SK-N-SH (cell line): ENCODE measurements at regions not wholly inside any gene's neighbourhood (a gene's known extent, or its start where the extent isn't known, plus 50 kb on each side); places are given as distances from the start of the nearest gene placed in this dataset.

Source experiments
- CTCF ChIA-PET: fragments of 300-600, 350-600 bp; formaldehyde crosslinking; extraction: SDS; loops from one replicate; lab custom pipeline; 2021; lab: Yijun Ruan, JAX
- POLR2A ChIA-PET: fragments of 350-600 bp; sonication (Branson Sonifier 250); formaldehyde crosslinking; extraction: SDS; loops from one replicate; lab custom pipeline; 2020; ENCODE audit warnings: antibody characterized with exemption, inconsistent platforms; lab: Yijun Ruan, JAX
- DNase-seq: peaks from one replicate; pipeline ENCODE4 v3.0.0; 2012
- H2AFZ ChIP-seq: fragments of 200-600 bp; sonication (generic); 2 replicates; pipeline ENCODE4 v1.8.1; 2016; ENCODE audit warnings: antibody characterized with exemption, mild to moderate bottlenecking, low read depth
- H3F3A ChIP-seq: fragments of 200-600 bp; sonication (generic); replicated peaks from 2 replicates; pipeline ENCODE3; 2016; ENCODE audit warnings: antibody characterized with exemption, mild to moderate bottlenecking; ENCODE audit not compliant: insufficient read depth
- H3K27ac ChIP-seq, 2 experiments: fragments of 200-500 bp in 1 of 2; fragments of 200-600 bp in 1 of 2; sonication (Bioruptor generic) in 1 of 2; sonication (generic), shearing (Covaris generic) in 1 of 2; 2 replicates each; pipeline versions ENCODE4 v1.5.1 to v1.6.1; 2014 to 2016; ENCODE audit warnings: low read depth in 2 of 2, inconsistent platforms in 1 of 2, low read length in 1 of 2, mild to moderate bottlenecking in 1 of 2, mixed read lengths in 1 of 2
- H3K27me3 ChIP-seq: fragments of 200-600 bp; sonication (generic), shearing (Covaris generic); 2 replicates; pipeline ENCODE4 v1.6.1; 2016; ENCODE audit warnings: mixed run types; ENCODE audit not compliant: insufficient read depth
- H3K36me3 ChIP-seq, 2 experiments: fragments of 200-500 bp in 1 of 2; fragments of 200-600 bp in 1 of 2; sonication (Bioruptor generic) in 1 of 2; sonication (generic) in 1 of 2; replicated peaks in 1 of 2; 2 replicates each; pipeline versions ENCODE3 to v1.5.1; 2014 to 2016; ENCODE audit warnings: low read length in 1 of 2, mild to moderate bottlenecking in 1 of 2; ENCODE audit not compliant: insufficient read depth in 2 of 2, control insufficient read depth in 1 of 2
- H3K4me1 ChIP-seq, 2 experiments: fragments of 200-500 bp in 1 of 2; fragments of 200-600 bp in 1 of 2; sonication (Bioruptor generic) in 1 of 2; sonication (generic), shearing (Covaris generic) in 1 of 2; 2 replicates each; pipeline versions ENCODE4 v1.5.1 to v1.6.1; 2014 to 2016; ENCODE audit warnings: low read depth in 1 of 2, low read length in 1 of 2, mixed run types in 1 of 2; ENCODE audit not compliant: insufficient read depth in 2 of 2, control insufficient read depth in 1 of 2
- H3K4me2 ChIP-seq: fragments of 200-600 bp; sonication (generic), shearing (Covaris generic); 2 replicates; pipeline ENCODE4 v1.6.1; 2017; ENCODE audit warnings: mixed run types
- H3K4me3 ChIP-seq, 2 experiments: fragments of 200-500 bp in 1 of 2; fragments of 200-600 bp in 1 of 2; sonication (Bioruptor generic) in 1 of 2; sonication (generic), shearing (Covaris generic) in 1 of 2; 2 replicates each; pipeline versions ENCODE4 v1.5.1 to v1.8.1; 2014 to 2016; ENCODE audit warnings: low read depth in 2 of 2, inconsistent platforms in 1 of 2, low read length in 1 of 2, mild to moderate bottlenecking in 1 of 2, mixed read lengths in 1 of 2, moderate library complexity in 1 of 2
- H3K79me2 ChIP-seq: fragments of 200-600 bp; sonication (generic); 2 replicates; pipeline ENCODE4 v1.8.1; 2017; ENCODE audit warnings: mild to moderate bottlenecking; ENCODE audit not compliant: insufficient read depth
- H3K9ac ChIP-seq: fragments of 200-600 bp; sonication (generic); 2 replicates; pipeline ENCODE4 v1.6.1; 2017; ENCODE audit warnings: mixed run types
- H3K9me2 ChIP-seq: fragments of 200-600 bp; sonication (generic); 2 replicates; pipeline ENCODE4 v1.6.1; 2017; ENCODE audit warnings: mixed run types
- H3K9me3 ChIP-seq: fragments of 200-600 bp; sonication (generic); 2 replicates; pipeline ENCODE4 v1.6.1; 2017; ENCODE audit warnings: mixed run types, mild to moderate bottlenecking, moderate library complexity
- H4K20me1 ChIP-seq: fragments of 200-600 bp; sonication (generic); 2 replicates; pipeline ENCODE4 v1.6.1; 2017; ENCODE audit warnings: mild to moderate bottlenecking, mixed run types; ENCODE audit not compliant: insufficient read depth
- CHD2 ChIP-seq: fragments of 150-350 bp; IDR thresholded peaks from 2 replicates; pipeline ENCODE4 v1.6.1; 2018; ENCODE audit warnings: low read length; ENCODE audit not compliant: partially characterized antibody
- EP300 ChIP-seq, 2 experiments: IDR thresholded peaks; 2 replicates each; pipeline versions ENCODE4 v1.4.0 to v1.6.1; 2012; ENCODE audit warnings: borderline replicate concordance in 1 of 2, low read depth in 1 of 2, low read length in 1 of 2
- EZH2phosphoT487 ChIP-seq: fragments of 200-600 bp; sonication (generic); IDR thresholded peaks from 2 replicates; pipeline ENCODE4 v1.6.1; 2017; ENCODE audit warnings: low read depth, mixed run types, mild to moderate bottlenecking, antibody characterized with exemption, moderate library complexity, borderline replicate concordance
- FOSL2 ChIP-seq: IDR thresholded peaks from 2 replicates; pipeline ENCODE4 v1.4.0; 2012; ENCODE audit warnings: low read depth, mild to moderate bottlenecking, moderate library complexity, borderline replicate concordance
- FOXJ3 ChIP-seq: sonication (generic); formaldehyde crosslinking; IDR thresholded peaks from 2 replicates; pipeline ENCODE4 v1.5.1; 2020; ENCODE audit warnings: mild to moderate bottlenecking, missing genetic modification reagents
- IRF3 ChIP-seq: fragments of 150-350 bp; IDR thresholded peaks from 2 replicates; pipeline ENCODE4 v1.6.1; 2016; ENCODE audit warnings: mild to moderate bottlenecking, low read depth, low read length
- MEF2A ChIP-seq: IDR thresholded peaks from 2 replicates; pipeline ENCODE4 v1.4.0; 2012; ENCODE audit warnings: low read depth, borderline replicate concordance
- NRF1 ChIP-seq: IDR thresholded peaks from 2 replicates; pipeline ENCODE4 v1.6.1; 2012; ENCODE audit warnings: low read depth, mild to moderate bottlenecking, low read length
- POLR2AphosphoS5 ChIP-seq: IDR thresholded peaks from 2 replicates; pipeline ENCODE4 v1.6.1; 2012; ENCODE audit warnings: low read depth, low read length
- RAD21 ChIP-seq: IDR thresholded peaks from 2 replicates; pipeline ENCODE4 v1.6.1; 2012; ENCODE audit warnings: mild to moderate bottlenecking, low read length
- RCOR1 ChIP-seq: fragments of 150-350 bp; IDR thresholded peaks from 2 replicates; pipeline ENCODE4 v1.6.1; 2017; ENCODE audit warnings: antibody characterized with exemption, low read length
- RXRA ChIP-seq: IDR thresholded peaks from 2 replicates; pipeline ENCODE4 v1.4.0; 2012; ENCODE audit warnings: low read depth, mild to moderate bottlenecking, borderline replicate concordance
- TCF12 ChIP-seq: IDR thresholded peaks from 2 replicates; pipeline ENCODE4 v1.4.0; 2012
- USF1 ChIP-seq: IDR thresholded peaks from 2 replicates; pipeline ENCODE4 v1.4.0; 2012; ENCODE audit warnings: low read depth, borderline replicate concordance
- YY1 ChIP-seq: IDR thresholded peaks from 2 replicates; pipeline ENCODE4 v1.4.0; 2012; ENCODE audit warnings: low read depth, mild to moderate bottlenecking
- WGBS: methylation state at CpG from one replicate; pipeline ENCODE4 v1.1.6; 2017; ENCODE audit warnings: low lambda C conversion rate; 5-methylcytosine and 5-hydroxymethylcytosine counted together
- TF ChIP-seq, protein P1 (sequence below): IDR thresholded peaks from 2 replicates; pipeline ENCODE4 v1.4.0; 2012; ENCODE audit warnings: low read depth

- Histone ChIP-seq H3K79me2 (no peaks in the 10 kb centered on the region), H3K36me3 (no peaks in the 10 kb centered on the region), H3K4me3 (no peak overlapping the region)
- TF ChIP-seq YY1, result no peak
- TF ChIP-seq CHD2, result no peak
- no peak for TF ChIP-seq RCOR1
- no peak for TF ChIP-seq RAD21
- no peak for TF ChIP-seq USF1
- TF ChIP-seq NRF1, result no peak
- TF ChIP-seq EZH2phosphoT487, result no peak
- TF ChIP-seq IRF3, result no peak
- TF ChIP-seq, all 33 proteins: peak for 0
- H3K27ac ChIP-seq, result no peak overlapping the region
- H3K4me2 ChIP-seq, result no peak overlapping the region
- ChIA-PET POLR2A (no interaction called here), CTCF (interaction anchor here (1.0 kb wide), 1 partner anchor 10 kb away, joined by 4 read pairs; no protein-coding TSS in a partner anchor)
- H3K27me3 ChIP-seq, result no peaks in the 10 kb centered on the region; the same call in 1 of the 2 replicates
- H3K9me2 ChIP-seq, result no peaks in the 10 kb centered on the region
- H2AFZ ChIP-seq, result no peak overlapping the region
- H3K9me3 ChIP-seq, result no peaks in the 10 kb centered on the region
- H3F3A ChIP-seq, result peaks cover 6% of the 10 kb centered on the region
- no peaks in the 10 kb centered on the region for H3K4me1 ChIP-seq
- 52% methylated on average over 1 of the region's 1 CpG for WGBS
- H4K20me1 ChIP-seq, result no peaks in the 10 kb centered on the region
- DNase-seq, result no peak
- H3K9ac ChIP-seq, result no peak overlapping the region
Measured at GRCh38 chr19:28936001-28936400, 276.9 kb downstream of the UQCRFS1 start.

GRCh38 chr19:28934631-28935030 is 278.3 kb downstream of the UQCRFS1 start:
- H4K20me1 ChIP-seq, result no peaks in the 10 kb centered on the region
- no peak for DNase-seq
- no peak for TF ChIP-seq FOSL2
- no peak overlapping the region for H3K27ac ChIP-seq
- no peaks in the 10 kb centered on the region for H3K36me3 ChIP-seq
- H3K4me3 ChIP-seq, result no peak overlapping the region
- H3K4me1 ChIP-seq, result no peaks in the 10 kb centered on the region
- POLR2A ChIA-PET, result no interaction called here
- no peaks in the 10 kb centered on the region; the same call in 1 of the 2 replicates for H3K27me3 ChIP-seq
- no peak overlapping the region for H3K9ac ChIP-seq
- H3F3A ChIP-seq, result no peaks in the 10 kb centered on the region
- no peak overlapping the region for H3K4me2 ChIP-seq
- H3K9me2 ChIP-seq, result no peaks in the 10 kb centered on the region
- H3K79me2 ChIP-seq, result no peaks in the 10 kb centered on the region
- H3K9me3 ChIP-seq, result no peaks in the 10 kb centered on the region
- CTCF ChIA-PET, result no interaction called here
- no peak overlapping the region for H2AFZ ChIP-seq

GRCh38 chr19:28933039-28933438 is 279.9 kb downstream of the UQCRFS1 start:
- H3K4me3 ChIP-seq, result no peak overlapping the region
- 2% methylated on average over 4 of the region's 4 CpGs for WGBS
- no peaks in the 10 kb centered on the region for H4K20me1 ChIP-seq
- TF ChIP-seq EP300 (IDR thresholded peaks at IDR 0.05; ENCODE audit: borderline replicate concordance in 1 of 2, low read depth in 1 of 2, low read length in 1 of 2) (no peak), RXRA (no peak), YY1 (no peak), CHD2 (no peak), FOXJ3 (CRISPR knock-in tag) (no peak), TCF12 (no peak), IRF3 (no peak), POLR2AphosphoS5 (no peak), MEF2A (no peak)
- TF ChIP-seq, protein P1, sequence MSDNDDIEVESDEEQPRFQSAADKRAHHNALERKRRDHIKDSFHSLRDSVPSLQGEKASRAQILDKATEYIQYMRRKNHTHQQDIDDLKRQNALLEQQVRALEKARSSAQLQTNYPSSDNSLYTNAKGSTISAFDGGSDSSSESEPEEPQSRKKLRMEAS, result no peak
- H3K9me2 ChIP-seq, result no peaks in the 10 kb centered on the region
- DNase-seq, result no peak
- no peak overlapping the region for H3K9ac ChIP-seq
- no peaks in the 10 kb centered on the region for H3K79me2 ChIP-seq
- H3K36me3 ChIP-seq, result no peaks in the 10 kb centered on the region
- ChIA-PET CTCF (no interaction called here), POLR2A (no interaction called here)
- no peak overlapping the region for H2AFZ ChIP-seq
- no peaks in the 10 kb centered on the region for H3K4me1 ChIP-seq
- no peaks in the 10 kb centered on the region for H3F3A ChIP-seq
- no peaks in the 10 kb centered on the region for H3K9me3 ChIP-seq
- no peaks in the 10 kb centered on the region; the same call in 1 of the 2 replicates for H3K27me3 ChIP-seq
- no peak overlapping the region for H3K27ac ChIP-seq
- H3K4me2 ChIP-seq, result no peak overlapping the region
